ENCODE measurements at regions not wholly inside any gene's neighbourhood (a gene's known extent, or its start where the extent isn't known, plus 50 kb on each side); places are given as distances from the start of the nearest gene placed in this dataset.

- TF ChIP-seq CTCF (optimal IDR thresholded peaks at IDR 0.05 in 1 of 3, IDR thresholded peaks at IDR 0.05 in 1 of 3, conservative IDR thresholded peaks at IDR 0.05 in 1 of 3; ENCODE audit: extremely low read depth in 1 of 3, insufficient read depth in 2 of 3, low read length in 3 of 3) (no peak), EZH2 (IDR thresholded peaks at IDR 0.05; ENCODE audit: low read length) (no peak)
Measured at GRCh38 chr10:44126291-44126717, 258.6 kb downstream of the CXCL12 start.
